GM19324 (cell line): ENCODE measurements at regions not wholly inside any gene's neighbourhood (a gene's known extent, or its start where the extent isn't known, plus 50 kb on each side); places are given as distances from the start of the nearest gene placed in this dataset.

ENCODE experiments used
- ATAC-seq: cut with Tn5 transposase; IDR thresholded peaks from one replicate; pipeline ENCODE4 v1.9.1; 2021; ENCODE audit warnings: mild to moderate bottlenecking, moderate library complexity; ENCODE audit not compliant: unreplicated experiment, low FRiP score

DNA sequence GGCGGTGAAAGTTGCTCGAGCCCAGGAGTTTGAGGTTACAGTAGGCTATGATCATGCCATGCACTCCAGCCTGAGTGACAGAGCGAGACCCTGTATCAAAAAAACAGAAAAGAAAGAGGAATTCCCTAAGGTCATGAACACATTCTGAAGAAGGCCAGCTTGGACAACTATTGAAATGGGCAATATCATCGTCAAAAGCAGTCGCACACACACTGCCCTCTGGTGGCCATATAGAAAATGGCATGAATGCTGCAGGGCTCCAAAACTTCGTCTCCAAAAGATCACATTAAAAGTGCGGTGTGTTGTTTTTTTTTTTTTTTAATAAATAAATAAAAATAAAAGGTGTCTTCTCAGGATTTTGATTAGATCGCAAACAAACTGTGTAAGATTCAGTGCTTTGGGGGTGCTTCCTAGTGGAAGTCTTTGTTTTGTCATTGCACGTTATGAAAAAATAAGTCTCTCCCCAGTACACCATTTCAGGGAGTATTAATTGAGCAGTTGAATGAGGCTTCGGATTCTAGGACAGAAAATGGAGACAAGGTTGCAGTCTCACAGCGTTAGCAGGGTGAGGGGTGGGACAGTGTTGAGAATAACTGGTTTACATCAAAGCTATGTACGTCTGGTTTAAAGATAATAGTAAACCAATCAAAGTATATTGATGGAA, 87.5 kb upstream of the FMN2 start:
- no peak for ATAC-seq

GRCh38 chr1:240005997-240006650, 85.6 kb upstream of the FMN2 start:
- ATAC-seq: no peak

DNA sequence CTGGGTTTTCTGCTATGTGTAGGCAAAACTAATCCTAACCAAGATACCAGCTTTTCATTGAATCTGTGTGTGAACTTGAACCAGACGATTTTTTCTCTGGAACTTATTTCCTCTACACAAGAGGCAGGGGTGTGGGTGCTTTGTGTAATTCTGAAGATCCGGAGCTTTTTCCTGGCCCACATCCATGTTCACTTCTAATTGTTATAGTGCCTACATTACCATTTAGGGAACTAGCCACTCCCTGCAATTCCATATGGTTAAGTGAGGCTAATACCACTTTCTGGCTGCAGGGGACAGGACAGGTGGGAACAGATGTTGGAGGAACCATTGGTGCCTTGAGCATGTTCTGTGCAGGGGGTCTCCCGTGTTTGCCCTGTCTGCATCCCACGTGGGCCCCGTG, 83.4 kb upstream of the FMN2 start:
- ATAC-seq: no peak

- no peak for ATAC-seq
Measured at GRCh38 chr1:240014051-240014450, 77.6 kb upstream of the FMN2 start.

DNA sequence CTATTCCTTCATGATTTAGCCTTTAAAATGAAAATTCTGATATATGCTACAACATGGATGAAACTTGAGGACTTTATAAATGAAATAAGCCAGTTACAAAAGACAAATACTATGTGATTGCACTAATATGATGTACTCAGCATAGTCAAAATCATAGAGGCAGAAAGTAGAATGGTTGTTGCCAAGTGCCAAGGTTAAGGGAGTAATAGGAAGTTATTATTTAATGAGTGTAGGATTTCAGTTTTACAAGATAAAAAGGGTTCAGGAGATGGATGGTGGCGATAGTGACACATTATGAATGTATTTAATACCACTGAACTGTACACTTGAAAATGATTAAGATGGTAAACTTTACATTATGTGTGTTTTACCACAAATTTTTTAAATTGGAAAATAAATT, 73.1 kb upstream of the FMN2 start:
- ATAC-seq: no peak

- no peak for ATAC-seq
Measured at GRCh38 chr1:240019524-240019923, 72.2 kb upstream of the FMN2 start.

GRCh38 chr1:240020871-240021270, 70.8 kb upstream of the FMN2 start:
- no peak for ATAC-seq

GRCh38 chr1:240021709-240022108, 70.0 kb upstream of the FMN2 start:
- ATAC-seq: no peak

DNA sequence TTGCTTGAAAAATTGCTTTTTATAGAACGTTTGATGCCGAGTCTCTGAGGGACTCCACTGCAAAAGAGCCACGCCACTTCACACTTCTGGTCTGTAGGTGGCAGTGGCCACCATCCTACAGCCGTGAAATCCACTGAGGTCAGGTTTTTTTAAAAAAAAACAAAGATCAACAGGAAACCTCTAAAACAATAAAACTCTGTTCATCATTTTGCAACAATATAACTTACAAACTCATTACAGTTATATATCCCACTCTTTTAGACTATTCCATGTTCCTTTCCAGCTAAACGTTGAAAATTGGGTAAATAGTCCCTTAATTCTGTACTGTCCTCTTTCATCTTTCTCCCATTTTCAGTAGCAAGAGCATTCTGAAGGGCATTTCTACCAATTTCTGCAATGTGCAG, 64.6 kb upstream of the FMN2 start:
- ATAC-seq: no peak

GRCh38 chr1:240029418-240029817, 62.3 kb upstream of the FMN2 start:
- ATAC-seq: no peak

- ATAC-seq: no peak
Measured at GRCh38 chr1:240030236-240030635, 61.4 kb upstream of the FMN2 start.

DNA sequence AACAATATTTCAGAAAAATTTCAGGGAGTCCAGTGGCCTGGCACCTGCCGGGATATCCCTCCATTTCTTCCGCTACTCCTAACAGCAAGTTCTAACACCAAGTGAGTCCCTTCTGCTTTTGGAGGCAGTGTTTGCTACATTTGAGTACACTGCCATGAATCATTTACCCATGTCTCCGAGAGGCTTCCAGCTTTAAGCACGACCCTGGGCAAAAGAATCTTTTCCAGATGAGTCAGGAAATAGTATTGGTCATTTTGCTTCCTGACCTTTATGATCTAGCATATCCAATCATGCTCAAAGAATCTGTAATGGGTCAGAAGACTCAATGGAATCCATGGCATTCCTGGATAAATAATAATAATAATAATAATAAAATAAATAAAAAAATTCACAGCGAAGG, 60.7 kb upstream of the FMN2 start:
- ATAC-seq: no peak

- ATAC-seq: no peak
Measured at GRCh38 chr1:240031414-240031813, 60.3 kb upstream of the FMN2 start.

- ATAC-seq: no peak
Measured at GRCh38 chr1:240033406-240033805, 58.3 kb upstream of the FMN2 start.

- no peak for ATAC-seq
Measured at GRCh38 chr1:240036526-240036925, 55.2 kb upstream of the FMN2 start.
